NCI-H446 treated with DMSO at 0.1 percent for 48 hours (cell line): ENCODE measurements at regions not wholly inside any gene's neighbourhood (a gene's known extent, or its start where the extent isn't known, plus 50 kb on each side); places are given as distances from the start of the nearest gene placed in this dataset.
"Not testable (repeated sequence)": the region's sequence is repeated elsewhere in the genome, so short reads cannot be mapped to it uniquely, and the experiment has no call there.

Experiments
- DNase-seq: peaks from one replicate; lab custom pipeline; 2025; lab: John Stamatoyannopoulos, UW

DNA sequence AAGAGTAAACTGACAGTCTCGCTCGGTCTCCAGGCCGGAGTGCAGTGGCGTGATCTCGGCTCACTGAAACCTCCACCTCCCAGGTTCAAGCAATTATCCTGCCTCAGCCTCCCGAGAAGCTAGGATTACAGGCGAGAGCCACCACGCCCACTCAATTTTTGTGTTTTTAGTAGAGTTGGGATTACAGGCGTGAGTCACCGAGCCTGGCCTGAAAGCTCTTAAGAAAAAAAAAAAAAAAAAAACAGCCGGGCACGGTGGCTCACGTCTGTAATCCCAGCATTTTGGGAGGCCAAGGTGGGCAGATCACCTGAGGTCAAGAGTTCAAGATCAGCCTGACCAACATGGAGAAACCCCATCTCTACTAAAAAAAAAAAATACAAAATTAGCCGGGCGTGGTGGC lies 55.3 kb upstream of the THOC2 start:
- not testable (repeated sequence) for DNase-seq

DNA sequence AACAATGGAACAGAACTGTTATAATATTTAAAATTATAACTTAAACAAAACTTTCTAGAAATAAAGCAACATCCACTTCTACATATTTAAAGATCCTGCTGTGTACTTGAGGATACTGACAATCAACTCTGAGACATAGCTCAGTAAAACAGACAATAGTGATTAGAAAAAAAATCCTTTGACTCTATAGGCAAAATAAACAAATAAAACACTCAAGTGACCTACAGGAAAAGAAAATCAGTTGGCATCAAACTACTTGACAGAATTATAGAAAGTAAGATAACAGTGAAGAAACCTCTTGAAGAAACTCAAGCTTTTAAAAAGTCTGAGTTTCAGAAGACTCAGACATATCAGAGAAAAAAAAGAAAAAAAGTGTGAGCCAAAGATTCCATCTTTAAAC lies 55.9 kb upstream of the THOC2 start:
- no peak for DNase-seq

GRCh38 chrX:123797543-123798447 lies 62.1 kb upstream of the XIAP start:
- no peak for DNase-seq

DNA sequence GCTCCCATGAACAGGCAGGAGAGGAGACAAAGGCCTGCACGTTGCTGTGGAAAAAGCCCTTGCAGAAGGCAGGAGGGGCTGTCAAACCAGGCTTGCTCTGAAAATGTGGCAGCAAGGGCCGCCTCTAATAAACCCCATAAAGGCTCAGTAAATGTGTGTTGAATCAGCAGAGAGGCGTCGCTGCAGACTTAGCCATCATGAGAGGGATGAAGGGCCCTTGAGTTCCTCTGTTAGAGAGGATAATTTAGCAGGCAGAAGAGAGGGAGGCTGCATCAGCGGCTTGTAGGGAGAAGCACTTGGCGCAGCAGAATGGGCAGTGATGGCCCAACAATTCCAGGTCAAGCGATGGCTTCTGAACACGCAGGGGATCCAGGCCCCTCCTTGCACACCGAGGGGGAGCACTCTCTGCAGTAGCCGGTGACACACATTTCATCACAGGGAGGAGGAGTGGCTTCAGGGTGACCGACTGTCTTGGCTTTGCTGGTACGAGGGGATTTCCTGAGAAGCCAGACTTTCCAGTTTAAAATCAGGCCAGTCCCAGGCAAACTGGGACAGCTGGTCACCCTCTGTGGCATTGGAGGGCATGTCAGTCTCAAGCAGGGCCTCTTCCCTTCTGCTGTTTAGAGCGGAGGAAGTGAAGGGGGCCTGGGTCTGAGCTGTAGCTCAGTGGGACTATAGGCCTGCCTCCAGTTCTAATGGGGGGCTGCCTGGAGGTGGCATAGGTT lies 61.0 kb upstream of the XIAP start:
- DNase-seq, result not testable (repeated sequence)

- DNase-seq, result no peak
These were observed 58.0 kb upstream of the XIAP start for GRCh38 chrX:123801901-123802300.

DNA sequence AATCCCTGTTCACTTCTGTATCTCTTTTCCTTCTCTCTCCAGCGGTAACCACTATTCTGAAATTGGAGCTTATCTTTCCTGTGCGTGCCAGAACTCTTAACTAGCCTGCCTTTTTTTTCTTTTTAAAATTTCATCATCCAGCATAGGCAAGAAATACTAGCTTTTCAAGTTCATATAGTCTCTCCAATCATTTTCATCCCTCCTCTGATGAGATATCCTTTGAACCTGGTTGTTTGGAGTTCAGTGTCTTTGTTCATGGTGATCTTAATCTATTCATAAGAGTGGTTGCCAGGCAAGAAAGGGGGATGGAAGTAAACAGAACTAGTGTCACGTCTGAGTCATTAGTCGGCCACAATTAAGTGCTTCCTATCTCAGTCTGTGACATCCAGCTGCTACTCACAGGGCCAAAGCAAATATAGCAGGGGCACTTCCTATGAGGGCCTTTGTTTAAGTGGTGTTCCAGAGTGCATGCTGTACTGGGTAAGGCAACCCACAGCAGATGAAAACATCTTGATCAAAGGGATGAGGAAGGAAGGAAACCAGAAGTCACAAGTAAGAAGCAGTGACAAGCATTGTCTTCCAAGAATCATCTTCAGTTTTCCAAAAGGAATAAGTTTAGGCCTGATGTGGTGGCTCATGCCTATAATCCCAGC lies 56.4 kb upstream of the XIAP start:
- peak; percentile 29 for DNase-seq

DNA sequence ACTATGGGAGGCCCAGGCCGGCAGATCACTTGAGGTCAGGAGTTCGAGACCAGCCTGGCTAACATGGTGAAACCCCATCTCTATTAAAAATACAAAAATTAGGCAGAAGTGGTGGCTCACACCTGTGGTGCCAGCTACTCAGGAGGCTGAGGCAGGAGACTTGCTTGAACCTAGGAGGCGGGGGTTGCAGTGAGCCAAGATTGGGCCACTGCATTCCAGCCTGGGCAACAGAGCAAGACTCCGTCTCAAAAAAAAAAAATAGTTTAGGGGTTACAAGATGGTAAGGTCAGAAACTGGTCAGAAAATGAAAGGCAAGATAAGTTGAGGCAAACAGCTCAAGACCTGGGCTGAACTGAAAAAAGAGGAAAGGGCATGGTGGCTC lies 55.9 kb upstream of the XIAP start:
- not testable (repeated sequence) for DNase-seq

GRCh38 chrX:123807835-123808416 lies 51.9 kb upstream of the XIAP start:
- no peak for DNase-seq

- DNase-seq, result no peak
These were observed 49.9 kb upstream of the XIAP start for GRCh38 chrX:123809854-123810375.
